ENCODE measurements at regions not wholly inside any gene's neighbourhood (a gene's known extent, or its start where the extent isn't known, plus 50 kb on each side); places are given as distances from the start of the nearest gene placed in this dataset.

DNA sequence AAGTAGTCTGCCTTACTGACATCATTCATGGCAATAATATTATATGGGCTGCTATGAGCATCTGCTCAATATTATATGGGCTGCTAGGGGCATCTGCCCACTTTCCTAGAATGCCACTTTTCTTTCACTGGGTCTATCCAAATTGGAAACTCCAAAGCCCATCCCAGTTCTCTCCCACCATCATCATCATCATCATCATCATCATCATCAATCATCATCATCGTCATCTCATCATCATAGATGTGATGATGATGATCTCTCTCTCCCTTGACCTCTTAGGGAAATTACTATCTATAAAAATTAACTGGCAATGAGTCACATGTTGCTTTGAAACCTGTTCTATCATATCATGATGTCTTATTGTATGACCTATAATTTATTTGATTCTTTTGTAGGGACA is 222.0 kb downstream of the TJP1 start:
- TF ChIP-seq SP7 (tag by site-specific recombination; IDR thresholded peaks at IDR 0.05) (no peak), CTCF (tag by site-specific recombination; IDR thresholded peaks at IDR 0.05) (no peak), ZBTB20 (tag by site-specific recombination; IDR thresholded peaks at IDR 0.05) (no peak), REST (tag by site-specific recombination; IDR thresholded peaks at IDR 0.05) (no peak), ZBTB21 (tag by site-specific recombination; IDR thresholded peaks at IDR 0.05) (no peak)
- TF ChIP-seq, protein P1, sequence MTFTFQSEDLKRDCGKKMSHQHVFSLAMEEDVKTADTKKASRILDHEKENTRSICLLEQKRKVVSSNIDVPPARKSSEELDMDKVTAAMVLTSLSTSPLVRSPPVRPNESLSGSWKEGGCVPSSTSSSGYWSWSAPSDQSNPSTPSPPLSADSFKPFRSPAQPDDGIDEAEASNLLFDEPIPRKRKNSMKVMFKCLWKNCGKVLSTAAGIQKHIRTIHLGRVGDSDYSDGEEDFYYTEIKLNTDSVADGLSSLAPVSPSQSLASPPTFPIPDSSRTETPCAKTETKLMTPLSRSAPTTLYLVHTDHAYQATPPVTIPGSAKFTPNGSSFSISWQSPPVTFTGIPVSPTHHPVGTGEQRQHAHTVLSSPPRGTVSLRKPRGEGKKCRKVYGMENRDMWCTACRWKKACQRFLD (tag by site-specific recombination; IDR thresholded peaks at IDR 0.05): no peak
